ENCODE measurements at regions not wholly inside any gene's neighbourhood (a gene's known extent, or its start where the extent isn't known, plus 50 kb on each side); places are given as distances from the start of the nearest gene placed in this dataset.

- Histone ChIP-seq H3K27me3 (ENCODE audit: insufficient read depth, low read length) (no peaks in the 10 kb centered on the region), H3K4me1 (ENCODE audit: insufficient read depth, low read length) (no peaks in the 10 kb centered on the region), H3K9ac (ENCODE audit: low read depth, low read length) (no peak overlapping the region), H3K4me3 (ENCODE audit: low read length) (no peak overlapping the region), H3K36me3 (ENCODE audit: insufficient read depth, low read length) (no peaks in the 10 kb centered on the region), H3K9me3 (ENCODE audit: insufficient read depth, low read depth, low read length) (no peaks in the 10 kb centered on the region), H3K27ac (ENCODE audit: low read depth, low read length) (no peak overlapping the region)
- 96% methylated on average over 3 of the region's 3 CpGs for WGBS
Observed at GRCh38 chr18:55089610-55090009, 130.3 kb upstream of the CCDC68 start.

GRCh38 chr18:55088561-55088960, 129.3 kb upstream of the CCDC68 start:
- Histone ChIP-seq H3K4me1 (ENCODE audit: insufficient read depth, low read length) (no peaks in the 10 kb centered on the region), H3K9ac (ENCODE audit: low read depth, low read length) (no peak overlapping the region), H3K4me3 (ENCODE audit: low read length) (no peak overlapping the region), H3K27ac (ENCODE audit: low read depth, low read length) (no peak overlapping the region), H3K9me3 (ENCODE audit: insufficient read depth, low read depth, low read length) (no peaks in the 10 kb centered on the region), H3K27me3 (ENCODE audit: insufficient read depth, low read length) (no peaks in the 10 kb centered on the region), H3K36me3 (ENCODE audit: insufficient read depth, low read length) (no peaks in the 10 kb centered on the region)
- WGBS, result 93% methylated on average over 2 of the region's 3 CpGs

GRCh38 chr18:55088000-55088401, 128.7 kb upstream of the CCDC68 start:
- Histone ChIP-seq H3K4me3 (ENCODE audit: low read length) (no peak overlapping the region), H3K9ac (ENCODE audit: low read depth, low read length) (no peak overlapping the region), H3K27ac (ENCODE audit: low read depth, low read length) (no peak overlapping the region), H3K36me3 (ENCODE audit: insufficient read depth, low read length) (no peaks in the 10 kb centered on the region), H3K4me1 (ENCODE audit: insufficient read depth, low read length) (no peaks in the 10 kb centered on the region), H3K27me3 (ENCODE audit: insufficient read depth, low read length) (no peaks in the 10 kb centered on the region), H3K9me3 (ENCODE audit: insufficient read depth, low read depth, low read length) (no peaks in the 10 kb centered on the region)
- 71% methylated on average over 2 of the region's 2 CpGs for WGBS

- Histone ChIP-seq H3K27ac (ENCODE audit: low read depth, low read length) (no peak overlapping the region), H3K9me3 (ENCODE audit: insufficient read depth, low read depth, low read length) (no peaks in the 10 kb centered on the region), H3K9ac (ENCODE audit: low read depth, low read length) (no peak overlapping the region), H3K4me1 (ENCODE audit: insufficient read depth, low read length) (no peaks in the 10 kb centered on the region), H3K4me3 (ENCODE audit: low read length) (no peak overlapping the region), H3K27me3 (ENCODE audit: insufficient read depth, low read length) (no peaks in the 10 kb centered on the region), H3K36me3 (ENCODE audit: insufficient read depth, low read length) (no peaks in the 10 kb centered on the region)
- WGBS, result 93% methylated on average over 3 of the region's 3 CpGs
Observed at GRCh38 chr18:55086906-55087305, 127.6 kb upstream of the CCDC68 start.

- Histone ChIP-seq H3K36me3 (ENCODE audit: insufficient read depth, low read length) (no peaks in the 10 kb centered on the region), H3K27ac (ENCODE audit: low read depth, low read length) (no peak overlapping the region), H3K4me3 (ENCODE audit: low read length) (no peak overlapping the region), H3K9me3 (ENCODE audit: insufficient read depth, low read depth, low read length) (no peaks in the 10 kb centered on the region), H3K4me1 (ENCODE audit: insufficient read depth, low read length) (no peaks in the 10 kb centered on the region), H3K27me3 (ENCODE audit: insufficient read depth, low read length) (no peaks in the 10 kb centered on the region), H3K9ac (ENCODE audit: low read depth, low read length) (no peak overlapping the region)
- WGBS, result 92% methylated on average over 4 of the region's 4 CpGs
Observed at GRCh38 chr18:55085557-55086285, 126.5 kb upstream of the CCDC68 start.

- Histone ChIP-seq H3K4me3 (ENCODE audit: low read length) (no peak overlapping the region), H3K9me3 (ENCODE audit: insufficient read depth, low read depth, low read length) (no peaks in the 10 kb centered on the region), H3K4me1 (ENCODE audit: insufficient read depth, low read length) (no peaks in the 10 kb centered on the region), H3K27me3 (ENCODE audit: insufficient read depth, low read length) (no peaks in the 10 kb centered on the region), H3K9ac (ENCODE audit: low read depth, low read length) (no peak overlapping the region), H3K36me3 (ENCODE audit: insufficient read depth, low read length) (no peaks in the 10 kb centered on the region), H3K27ac (ENCODE audit: low read depth, low read length) (no peak overlapping the region)
- no CpG with 5 or more reads among the region's 1 CpG for WGBS
Observed at GRCh38 chr18:55084550-55084949, 125.3 kb upstream of the CCDC68 start.

GRCh38 chr18:55083461-55083860, 124.2 kb upstream of the CCDC68 start:
- no peak overlapping the region for H3K4me3 ChIP-seq (ENCODE audit: low read length)
- H3K36me3 ChIP-seq (ENCODE audit: insufficient read depth, low read length), result no peaks in the 10 kb centered on the region
- no peak overlapping the region for H3K27ac ChIP-seq (ENCODE audit: low read depth, low read length)
- 100% methylated on average over 1 of the region's 1 CpG for WGBS
- H3K4me1 ChIP-seq (ENCODE audit: insufficient read depth, low read length), result no peaks in the 10 kb centered on the region
- H3K9me3 ChIP-seq (ENCODE audit: insufficient read depth, low read depth, low read length), result no peaks in the 10 kb centered on the region
- H3K27me3 ChIP-seq (ENCODE audit: insufficient read depth, low read length), result no peaks in the 10 kb centered on the region
- H3K9ac ChIP-seq (ENCODE audit: low read depth, low read length), result no peak overlapping the region

- no peaks in the 10 kb centered on the region for H3K9me3 ChIP-seq (ENCODE audit: insufficient read depth, low read depth, low read length)
- H3K4me1 ChIP-seq (ENCODE audit: insufficient read depth, low read length), result no peaks in the 10 kb centered on the region
- no peaks in the 10 kb centered on the region for H3K27me3 ChIP-seq (ENCODE audit: insufficient read depth, low read length)
- 85% methylated on average over 17 of the region's 17 CpGs for WGBS
- no peak overlapping the region for H3K4me3 ChIP-seq (ENCODE audit: low read length)
- H3K27ac ChIP-seq (ENCODE audit: low read depth, low read length), result no peak overlapping the region
- H3K36me3 ChIP-seq (ENCODE audit: insufficient read depth, low read length), result no peaks in the 10 kb centered on the region
- no peak overlapping the region for H3K9ac ChIP-seq (ENCODE audit: low read depth, low read length)
Observed at GRCh38 chr18:55079481-55080355, 120.5 kb upstream of the CCDC68 start.

- Histone ChIP-seq H3K36me3 (ENCODE audit: insufficient read depth, low read length) (no peaks in the 10 kb centered on the region), H3K27me3 (ENCODE audit: insufficient read depth, low read length) (no peaks in the 10 kb centered on the region), H3K4me1 (ENCODE audit: insufficient read depth, low read length) (no peaks in the 10 kb centered on the region), H3K27ac (ENCODE audit: low read depth, low read length) (no peak overlapping the region), H3K9me3 (ENCODE audit: insufficient read depth, low read depth, low read length) (no peaks in the 10 kb centered on the region), H3K4me3 (ENCODE audit: low read length) (no peak overlapping the region), H3K9ac (ENCODE audit: low read depth, low read length) (no peak overlapping the region)
- 93% methylated on average over 6 of the region's 6 CpGs for whole genome bisulfite sequencing
Observed at GRCh38 chr18:55079067-55079466, 119.8 kb upstream of the CCDC68 start.

- Histone ChIP-seq H3K36me3 (ENCODE audit: insufficient read depth, low read length) (no peaks in the 10 kb centered on the region), H3K27me3 (ENCODE audit: insufficient read depth, low read length) (no peaks in the 10 kb centered on the region), H3K4me3 (ENCODE audit: low read length) (no peak overlapping the region), H3K9me3 (ENCODE audit: insufficient read depth, low read depth, low read length) (no peaks in the 10 kb centered on the region), H3K9ac (ENCODE audit: low read depth, low read length) (no peak overlapping the region), H3K4me1 (ENCODE audit: insufficient read depth, low read length) (no peaks in the 10 kb centered on the region), H3K27ac (ENCODE audit: low read depth, low read length) (no peak overlapping the region)
- WGBS, result 81% methylated on average over 8 of the region's 8 CpGs
Observed at GRCh38 chr18:55078303-55078932, 119.2 kb upstream of the CCDC68 start.

GRCh38 chr18:55076643-55077218, 117.5 kb upstream of the CCDC68 start:
- Histone ChIP-seq H3K4me3 (ENCODE audit: low read length) (no peak overlapping the region), H3K9ac (ENCODE audit: low read depth, low read length) (no peak overlapping the region), H3K4me1 (ENCODE audit: insufficient read depth, low read length) (no peaks in the 10 kb centered on the region), H3K9me3 (ENCODE audit: insufficient read depth, low read depth, low read length) (no peaks in the 10 kb centered on the region), H3K27me3 (ENCODE audit: insufficient read depth, low read length) (no peaks in the 10 kb centered on the region), H3K36me3 (ENCODE audit: insufficient read depth, low read length) (no peaks in the 10 kb centered on the region), H3K27ac (ENCODE audit: low read depth, low read length) (no peak overlapping the region)
- 95% methylated on average over 6 of the region's 6 CpGs for WGBS
